GM23338 (cell line): ENCODE measurements at regions not wholly inside any gene's neighbourhood (a gene's known extent, or its start where the extent isn't known, plus 50 kb on each side); places are given as distances from the start of the nearest gene placed in this dataset.

Experiments used
- CREB1 ChIP-seq: fragments of 250-450 bp; sonication (Bioruptor Pico); IDR thresholded peaks from 2 replicates; pipeline ENCODE4 v1.5.0; 2020; ENCODE audit warnings: low read depth, mild to moderate bottlenecking, moderate library complexity
- EZH2 ChIP-seq: fragments of 200-600 bp; sonication (generic); IDR thresholded peaks from one replicate; pipeline ENCODE4 v1.8.0; 2017; ENCODE audit warnings: antibody characterized with exemption, mild to moderate bottlenecking, low read depth; ENCODE audit not compliant: unreplicated experiment
- EZH2phosphoT487 ChIP-seq: fragments of 200-600 bp; sonication (generic); IDR thresholded peaks from one replicate; pipeline ENCODE4 v1.8.1; 2018; ENCODE audit warnings: antibody characterized with exemption; ENCODE audit not compliant: unreplicated experiment
- JUNB ChIP-seq: IDR thresholded peaks from one replicate; pipeline ENCODE4 v1.6.1; 2016; ENCODE audit warnings: antibody characterized with exemption; ENCODE audit not compliant: unreplicated experiment
- NANOG ChIP-seq: IDR thresholded peaks from 2 replicates; pipeline ENCODE4 v1.6.1; 2016; ENCODE audit warnings: antibody characterized with exemption, borderline replicate concordance
- POLR2AphosphoS5 ChIP-seq: IDR thresholded peaks from 2 replicates; pipeline ENCODE4 v1.6.1; 2016; ENCODE audit warnings: antibody characterized with exemption, low read depth
- STAT1 ChIP-seq: IDR thresholded peaks from one replicate; pipeline ENCODE4 v1.6.1; 2016; ENCODE audit warnings: antibody characterized with exemption; ENCODE audit not compliant: unreplicated experiment
- ZNF114 ChIP-seq: fragments of 250-450 bp; sonication (Bioruptor Pico); IDR thresholded peaks from 2 replicates; pipeline ENCODE4 v1.5.0; 2020; ENCODE audit warnings: mild to moderate bottlenecking, moderate library complexity
- ZNF331 ChIP-seq: fragments of 250-450 bp; sonication (Bioruptor Pico); IDR thresholded peaks from 2 replicates; pipeline ENCODE4 v1.5.0; 2020; ENCODE audit warnings: low read depth, mild to moderate bottlenecking, moderate library complexity
- ZNF462 ChIP-seq: fragments of 250-450 bp; sonication (Bioruptor Pico); IDR thresholded peaks from 2 replicates; pipeline ENCODE4 v1.5.0; 2020; ENCODE audit warnings: mild to moderate bottlenecking, moderate library complexity
- TF ChIP-seq, protein P1 (sequence below), 2 experiments: fragments of 200-600 bp in 1 of 2; sonication (generic) in 1 of 2; conservative IDR thresholded peaks; 2 replicates each; pipeline versions ENCODE4 v1.5.1 to v1.6.1; 2016 to 2017; ENCODE audit warnings: antibody characterized with exemption in 2 of 2, low read depth in 2 of 2, mild to moderate bottlenecking in 2 of 2, moderate library complexity in 1 of 2
- TF ChIP-seq, protein P2 (sequence below): IDR thresholded peaks from one replicate; pipeline ENCODE4 v1.6.1; 2018; ENCODE audit warnings: antibody characterized with exemption; ENCODE audit not compliant: unreplicated experiment

DNA sequence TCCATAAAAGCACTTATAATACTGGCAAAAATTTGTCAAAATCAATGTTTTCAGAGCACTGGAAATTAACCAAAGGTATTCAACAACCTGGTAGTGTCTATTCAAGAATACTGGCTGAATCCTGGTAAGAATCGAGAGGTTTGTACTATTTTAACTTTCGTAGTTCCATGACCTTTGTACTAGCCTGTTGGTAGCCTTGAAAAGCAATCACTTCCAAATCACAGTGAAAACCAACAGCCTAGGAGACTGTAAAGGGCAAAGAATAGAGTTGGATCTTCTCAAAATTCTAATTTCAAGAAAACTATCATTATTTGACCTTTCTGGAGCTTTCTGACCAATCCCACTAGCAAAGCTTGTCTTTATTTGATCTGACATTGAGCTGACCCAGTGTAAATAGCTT, 64.8 kb upstream of the CCDC178 start:
- TF ChIP-seq, protein P1, sequence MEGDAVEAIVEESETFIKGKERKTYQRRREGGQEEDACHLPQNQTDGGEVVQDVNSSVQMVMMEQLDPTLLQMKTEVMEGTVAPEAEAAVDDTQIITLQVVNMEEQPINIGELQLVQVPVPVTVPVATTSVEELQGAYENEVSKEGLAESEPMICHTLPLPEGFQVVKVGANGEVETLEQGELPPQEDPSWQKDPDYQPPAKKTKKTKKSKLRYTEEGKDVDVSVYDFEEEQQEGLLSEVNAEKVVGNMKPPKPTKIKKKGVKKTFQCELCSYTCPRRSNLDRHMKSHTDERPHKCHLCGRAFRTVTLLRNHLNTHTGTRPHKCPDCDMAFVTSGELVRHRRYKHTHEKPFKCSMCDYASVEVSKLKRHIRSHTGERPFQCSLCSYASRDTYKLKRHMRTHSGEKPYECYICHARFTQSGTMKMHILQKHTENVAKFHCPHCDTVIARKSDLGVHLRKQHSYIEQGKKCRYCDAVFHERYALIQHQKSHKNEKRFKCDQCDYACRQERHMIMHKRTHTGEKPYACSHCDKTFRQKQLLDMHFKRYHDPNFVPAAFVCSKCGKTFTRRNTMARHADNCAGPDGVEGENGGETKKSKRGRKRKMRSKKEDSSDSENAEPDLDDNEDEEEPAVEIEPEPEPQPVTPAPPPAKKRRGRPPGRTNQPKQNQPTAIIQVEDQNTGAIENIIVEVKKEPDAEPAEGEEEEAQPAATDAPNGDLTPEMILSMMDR (conservative IDR thresholded peaks at IDR 0.05; ENCODE audit: low read depth in 2 of 2), result no peak
- no peak for TF ChIP-seq EZH2
- TF ChIP-seq POLR2AphosphoS5, result no peak
- TF ChIP-seq CREB1, result no peak
- TF ChIP-seq EZH2phosphoT487, result no peak
- TF ChIP-seq, protein P2, sequence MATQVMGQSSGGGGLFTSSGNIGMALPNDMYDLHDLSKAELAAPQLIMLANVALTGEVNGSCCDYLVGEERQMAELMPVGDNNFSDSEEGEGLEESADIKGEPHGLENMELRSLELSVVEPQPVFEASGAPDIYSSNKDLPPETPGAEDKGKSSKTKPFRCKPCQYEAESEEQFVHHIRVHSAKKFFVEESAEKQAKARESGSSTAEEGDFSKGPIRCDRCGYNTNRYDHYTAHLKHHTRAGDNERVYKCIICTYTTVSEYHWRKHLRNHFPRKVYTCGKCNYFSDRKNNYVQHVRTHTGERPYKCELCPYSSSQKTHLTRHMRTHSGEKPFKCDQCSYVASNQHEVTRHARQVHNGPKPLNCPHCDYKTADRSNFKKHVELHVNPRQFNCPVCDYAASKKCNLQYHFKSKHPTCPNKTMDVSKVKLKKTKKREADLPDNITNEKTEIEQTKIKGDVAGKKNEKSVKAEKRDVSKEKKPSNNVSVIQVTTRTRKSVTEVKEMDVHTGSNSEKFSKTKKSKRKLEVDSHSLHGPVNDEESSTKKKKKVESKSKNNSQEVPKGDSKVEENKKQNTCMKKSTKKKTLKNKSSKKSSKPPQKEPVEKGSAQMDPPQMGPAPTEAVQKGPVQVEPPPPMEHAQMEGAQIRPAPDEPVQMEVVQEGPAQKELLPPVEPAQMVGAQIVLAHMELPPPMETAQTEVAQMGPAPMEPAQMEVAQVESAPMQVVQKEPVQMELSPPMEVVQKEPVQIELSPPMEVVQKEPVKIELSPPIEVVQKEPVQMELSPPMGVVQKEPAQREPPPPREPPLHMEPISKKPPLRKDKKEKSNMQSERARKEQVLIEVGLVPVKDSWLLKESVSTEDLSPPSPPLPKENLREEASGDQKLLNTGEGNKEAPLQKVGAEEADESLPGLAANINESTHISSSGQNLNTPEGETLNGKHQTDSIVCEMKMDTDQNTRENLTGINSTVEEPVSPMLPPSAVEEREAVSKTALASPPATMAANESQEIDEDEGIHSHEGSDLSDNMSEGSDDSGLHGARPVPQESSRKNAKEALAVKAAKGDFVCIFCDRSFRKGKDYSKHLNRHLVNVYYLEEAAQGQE, result no peak
- TF ChIP-seq JUNB, result no peak
- TF ChIP-seq ZNF462 (CRISPR knock-in tag), result no peak
- TF ChIP-seq STAT1, result no peak
- TF ChIP-seq ZNF114, result no peak
- no peak for TF ChIP-seq NANOG
- no peak for TF ChIP-seq ZNF331 (CRISPR knock-in tag)
